DND-41 (cell line): ENCODE measurements at regions not wholly inside any gene's neighbourhood (a gene's known extent, or its start where the extent isn't known, plus 50 kb on each side); places are given as distances from the start of the nearest gene placed in this dataset.

ENCODE experiments used
- ATAC-seq: fragments of 200-7000 bp; cut with Tn5 transposase; 3 replicates; pipeline ENCODE4 v1.9.1; 2021; ENCODE audit warnings: low read depth; ENCODE audit not compliant: insufficient read depth
- DNase-seq: peaks from one replicate; pipeline ENCODE4 v3.0.0-alpha.2; 2020
- H2AFZ ChIP-seq: 2 replicates; pipeline ENCODE4 v1.6.0; 2012; ENCODE audit warnings: low read depth, low read length
- H3K27ac ChIP-seq: 2 replicates; pipeline ENCODE4 v1.5.1; 2012; ENCODE audit warnings: low read length, inconsistent platforms
- H3K27me3 ChIP-seq: fragments of 200-600 bp; sonication (generic); 2 replicates; pipeline ENCODE4 v1.6.0; 2012; ENCODE audit warnings: low read length, mild to moderate bottlenecking, inconsistent platforms; ENCODE audit not compliant: insufficient read depth, poor library complexity
- H3K36me3 ChIP-seq: 2 replicates; pipeline ENCODE4 v1.5.1; 2012; ENCODE audit warnings: low read length, inconsistent platforms; ENCODE audit not compliant: insufficient read depth
- H3K4me1 ChIP-seq: 2 replicates; pipeline ENCODE4 v1.5.1; 2012; ENCODE audit warnings: mild to moderate bottlenecking, low read length; ENCODE audit not compliant: insufficient read depth
- H3K4me2 ChIP-seq: 2 replicates; pipeline ENCODE4 v1.6.0; 2012; ENCODE audit warnings: mild to moderate bottlenecking, moderate library complexity, low read length, inconsistent platforms; ENCODE audit not compliant: insufficient read depth
- H3K4me3 ChIP-seq, 2 experiments: fragments of 200-600 bp in 1 of 2; shearing (Covaris generic) in 1 of 2; 2 replicates each; pipeline ENCODE4 v1.5.1; 2012 to 2016; ENCODE audit warnings: inconsistent platforms in 2 of 2, low read length in 2 of 2, mild to moderate bottlenecking in 2 of 2, low read depth in 1 of 2, moderate library complexity in 1 of 2
- H3K79me2 ChIP-seq: 2 replicates; pipeline ENCODE4 v1.6.0; 2012; ENCODE audit warnings: low read length, inconsistent platforms; ENCODE audit not compliant: insufficient read depth
- H3K9ac ChIP-seq: 2 replicates; pipeline ENCODE4 v1.6.0; 2012; ENCODE audit warnings: low read depth, mild to moderate bottlenecking, inconsistent platforms, low read length, moderate library complexity
- H3K9me3 ChIP-seq: 2 replicates; pipeline ENCODE4 v1.5.1; 2012; ENCODE audit warnings: low read length, moderate library complexity, mild to moderate bottlenecking, inconsistent platforms; ENCODE audit not compliant: insufficient read depth, severe bottlenecking
- H4K20me1 ChIP-seq: 2 replicates; pipeline ENCODE4 v1.6.0; 2012; ENCODE audit warnings: low read length; ENCODE audit not compliant: insufficient read depth
- CTCF ChIP-seq: IDR thresholded peaks from 2 replicates; pipeline ENCODE4 v1.5.1; 2012; ENCODE audit warnings: borderline replicate concordance, low read length, moderate library complexity, mild to moderate bottlenecking; ENCODE audit not compliant: poor library complexity, severe bottlenecking; ENCODE audit errors: extremely low read depth
- EZH2 ChIP-seq: IDR thresholded peaks from 3 replicates; pipeline ENCODE4 v1.6.1; 2012; ENCODE audit warnings: borderline replicate concordance, low read depth, mild to moderate bottlenecking, moderate library complexity, low read length, inconsistent platforms; ENCODE audit not compliant: severe bottlenecking

- Histone ChIP-seq H3K27me3 (no peaks in the 10 kb centered on the region), H3K4me2 (no peak overlapping the region), H3K9me3 (no peaks in the 10 kb centered on the region), H3K27ac (no peak overlapping the region), H3K36me3 (no peaks in the 10 kb centered on the region), H3K4me3 (no peak overlapping the region), H3K79me2 (no peaks in the 10 kb centered on the region), H4K20me1 (no peaks in the 10 kb centered on the region), H2AFZ (no peak overlapping the region), H3K4me1 (no peaks in the 10 kb centered on the region), H3K9ac (no peak overlapping the region)
- ATAC-seq (no peak), DNase-seq (no peak)
- no peak for TF ChIP-seq EZH2
- peak; percentile 5 for TF ChIP-seq CTCF
Observed at GRCh38 chr13:100848304-100848703, 173.7 kb upstream of the TMTC4 start.

- H3K9me3 ChIP-seq = no peaks in the 10 kb centered on the region
- ATAC-seq (no peak), DNase-seq (no peak)
- H4K20me1 ChIP-seq = no peaks in the 10 kb centered on the region; the same call in 1 of the 2 replicates
- TF ChIP-seq CTCF = no peak
- TF ChIP-seq EZH2 = no peak
- H3K36me3 ChIP-seq = no peaks in the 10 kb centered on the region
- H2AFZ ChIP-seq = no peak overlapping the region
- no peaks in the 10 kb centered on the region for H3K79me2 ChIP-seq
- H3K27me3 ChIP-seq = no peaks in the 10 kb centered on the region
- no peak overlapping the region for H3K27ac ChIP-seq
- no peaks in the 10 kb centered on the region for H3K4me1 ChIP-seq
- H3K9ac ChIP-seq = no peak overlapping the region
- H3K4me3 ChIP-seq = no peak overlapping the region
- no peak overlapping the region for H3K4me2 ChIP-seq
Observed at GRCh38 chr13:100845128-100845757, 170.6 kb upstream of the TMTC4 start.

GRCh38 chr13:100842136-100842535 lies 167.5 kb upstream of the TMTC4 start:
- H3K36me3 ChIP-seq = no peaks in the 10 kb centered on the region
- no peak overlapping the region for H2AFZ ChIP-seq
- H3K79me2 ChIP-seq = no peaks in the 10 kb centered on the region
- no peaks in the 10 kb centered on the region for H3K4me1 ChIP-seq
- no peak overlapping the region for H3K27ac ChIP-seq
- no peaks in the 10 kb centered on the region for H3K9me3 ChIP-seq
- no peak overlapping the region for H3K9ac ChIP-seq
- no peaks in the 10 kb centered on the region for H3K27me3 ChIP-seq
- no peak overlapping the region for H3K4me2 ChIP-seq
- no peak for ATAC-seq
- no peak for DNase-seq
- no peak for TF ChIP-seq EZH2
- no peak for TF ChIP-seq CTCF
- no peaks in the 10 kb centered on the region; the same call in 1 of the 2 replicates for H4K20me1 ChIP-seq
- H3K4me3 ChIP-seq = no peak overlapping the region

- no peak for ATAC-seq
- Histone ChIP-seq H3K4me3 (no peak overlapping the region), H4K20me1 (no peaks in the 10 kb centered on the region; the same call in 1 of the 2 replicates), H3K9me3 (no peaks in the 10 kb centered on the region), H3K4me1 (no peaks in the 10 kb centered on the region), H3K27ac (no peak overlapping the region), H3K79me2 (no peaks in the 10 kb centered on the region), H3K27me3 (no peaks in the 10 kb centered on the region), H3K9ac (no peak overlapping the region), H3K4me2 (no peak overlapping the region), H3K36me3 (no peaks in the 10 kb centered on the region), H2AFZ (no peak overlapping the region)
- DNase-seq = no peak
- TF ChIP-seq CTCF (no peak), EZH2 (no peak)
Observed at GRCh38 chr13:100838387-100838786, 163.8 kb upstream of the TMTC4 start.
